ENCODE measurements at regions not wholly inside any gene's neighbourhood (a gene's known extent, or its start where the extent isn't known, plus 50 kb on each side); places are given as distances from the start of the nearest gene placed in this dataset.

GRCh38 chr1:168861421-168862004, 132.5 kb upstream of the DPT start (continued):
- peak; percentile 58 for TF ChIP-seq NCOA2 (CRISPR knock-in tag; IDR thresholded peaks at IDR 0.05)
- no peak for TF ChIP-seq SSRP1 (CRISPR knock-in tag; IDR thresholded peaks at IDR 0.05)
- peak; percentile 42; the same call in 1 of the 2 replicates for TF ChIP-seq NCOR1 (IDR thresholded peaks at IDR 0.05; ENCODE audit: borderline replicate concordance, low read length)
- TF ChIP-seq SNAPC2 (CRISPR knock-in tag; IDR thresholded peaks at IDR 0.05) = no peak
- 0 out of 2 replicates have a peak, but pooled peaks have one; percentile 24 for TF ChIP-seq SALL1 (CRISPR knock-in tag; IDR thresholded peaks at IDR 0.05)
- no peak for TF ChIP-seq STAG1 (CRISPR knock-in tag; IDR thresholded peaks at IDR 0.05)
- TF ChIP-seq ARID5B (CRISPR knock-in tag; IDR thresholded peaks at IDR 0.05) = peak; percentile 81
- TF ChIP-seq NFYC (CRISPR knock-in tag; IDR thresholded peaks at IDR 0.05) = no peak
- TF ChIP-seq ZSCAN25 (CRISPR knock-in tag; IDR thresholded peaks at IDR 0.05) = no peak
- no peak for TF ChIP-seq ZSCAN31 (CRISPR knock-in tag; IDR thresholded peaks at IDR 0.05; ENCODE audit: low read depth)
- TF ChIP-seq NFIC (IDR thresholded peaks at IDR 0.05; ENCODE audit: low read length) = peak; percentile 76; the same call in 1 of the 2 replicates
- no peak for TF ChIP-seq PBX2 (CRISPR knock-in tag; IDR thresholded peaks at IDR 0.05)
- peak; percentile 17 for TF ChIP-seq TEAD3 (CRISPR knock-in tag; optimal IDR thresholded peaks at IDR 0.05; ENCODE audit: borderline replicate concordance)
- peak; percentile 31; the same call in 1 of the 2 replicates for TF ChIP-seq KDM6A (CRISPR knock-in tag; IDR thresholded peaks at IDR 0.05; ENCODE audit: low read depth)
- TF ChIP-seq LRRFIP1 (CRISPR knock-in tag; conservative IDR thresholded peaks at IDR 0.05) = no peak
- TF ChIP-seq HMG20B (CRISPR knock-in tag; conservative IDR thresholded peaks at IDR 0.05) = no peak
- TF ChIP-seq REL (CRISPR knock-in tag; conservative IDR thresholded peaks at IDR 0.05) = no peak
- no peak for TF ChIP-seq MEIS2 (CRISPR knock-in tag; IDR thresholded peaks at IDR 0.05)
- TF ChIP-seq MTF2 (CRISPR knock-in tag; IDR thresholded peaks at IDR 0.05; ENCODE audit: borderline replicate concordance) = no peak
- TF ChIP-seq PAXIP1 (CRISPR knock-in tag; conservative IDR thresholded peaks at IDR 0.05) = peak; percentile 83
